Lung (tissue), 11 donors: ENCODE measurements at regions not wholly inside any gene's neighbourhood (a gene's known extent, or its start where the extent isn't known, plus 50 kb on each side); places are given as distances from the start of the nearest gene placed in this dataset.
A peak's percentile ranks its signal among the peaks of the same experiment; 100 is the strongest.

Experiments
- ATAC-seq: fragments of 200-7000 bp; cut with Tn5 transposase; one replicate; pipeline ENCODE4 v1.9.1; 2020; ENCODE audit warnings: moderate number of reproducible peaks; ENCODE audit not compliant: insufficient read depth, low FRiP score
- DNase-seq, 3 donors: peaks; one replicate each; pipeline ENCODE4 v3.0.0-alpha.2; 2013 to 2017
- H3K27ac ChIP-seq, 2 donors: one replicate each; pipeline ENCODE4 v1.5.1; 2013; ENCODE audit warnings: mild to moderate bottlenecking in 2 of 2, moderate library complexity in 2 of 2, control low read depth in 1 of 2, inconsistent platforms in 1 of 2, low read depth in 1 of 2, low read length in 1 of 2
- H3K27me3 ChIP-seq, 3 donors: one replicate each; pipeline ENCODE4 v1.5.1; 2013; ENCODE audit warnings: low read length in 2 of 3; ENCODE audit not compliant: control insufficient read depth in 3 of 3, insufficient read depth in 3 of 3
- H3K36me3 ChIP-seq, 4 donors: one replicate each; pipeline ENCODE4 v1.5.1; 2013; ENCODE audit warnings: low read length in 4 of 4, mild to moderate bottlenecking in 1 of 4, moderate library complexity in 1 of 4; ENCODE audit not compliant: control insufficient read depth in 4 of 4, insufficient read depth in 4 of 4
- H3K4me1 ChIP-seq, 5 donors: one replicate each; pipeline ENCODE4 v1.5.1; 2013; ENCODE audit warnings: low read length in 5 of 5, mild to moderate bottlenecking in 2 of 5, moderate library complexity in 1 of 5; ENCODE audit not compliant: control insufficient read depth in 5 of 5, insufficient read depth in 5 of 5
- H3K4me3 ChIP-seq: one replicate; pipeline ENCODE4 v1.5.1; 2013; ENCODE audit warnings: mild to moderate bottlenecking, control low read depth, moderate library complexity
- H3K9ac ChIP-seq, 2 donors: one replicate each; pipeline ENCODE4 v1.5.1; 2013; ENCODE audit warnings: low read length in 2 of 2, control low read depth in 1 of 2; ENCODE audit not compliant: insufficient read depth in 1 of 2
- H3K9me3 ChIP-seq, 4 donors: one replicate each; pipeline ENCODE4 v1.5.1; 2013; ENCODE audit warnings: low read length in 3 of 4, mild to moderate bottlenecking in 1 of 4, moderate library complexity in 1 of 4; ENCODE audit not compliant: control insufficient read depth in 4 of 4, insufficient read depth in 3 of 4
- CTCF ChIP-seq: IDR thresholded peaks from 2 replicates; pipeline ENCODE4 v1.5.1; 2012; ENCODE audit warnings: mild to moderate bottlenecking; ENCODE audit errors: control extremely low read depth, extremely low read depth
- WGBS, 2 donors: extraction: QIAGEN DNeasy Blood & Tissue Kit; methylation state at CpG; one replicate each; pipeline ENCODE4 v1.1.7; 2013; 5-methylcytosine and 5-hydroxymethylcytosine counted together
- donor health status: control.
- donor health status: control.
- donor health status: Bipolar disorder and iron deficiency.
- donor health status: healthy.
- donor health status: DM: yes; HTN: yes; CAD: no.

DNA sequence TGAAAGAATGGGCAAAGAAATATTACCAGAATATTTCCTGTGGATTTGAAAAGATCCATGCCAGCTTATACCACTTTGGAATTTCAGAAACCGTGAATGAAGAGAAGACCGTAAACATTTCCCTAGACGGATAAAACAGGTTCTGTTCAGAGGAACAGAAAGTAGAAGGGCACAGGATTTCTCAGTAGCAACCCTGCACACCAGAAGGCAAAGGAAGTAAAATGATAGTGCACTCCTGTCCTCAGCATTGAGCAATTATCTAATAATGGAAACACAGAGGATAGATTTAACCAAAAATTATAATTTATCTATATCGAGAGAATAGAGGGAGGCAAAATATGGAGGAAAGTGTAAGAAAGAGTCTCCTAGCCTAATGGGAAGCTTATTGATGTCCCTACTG is 87.0 kb upstream of the ITGA6 start:
- H3K27me3 ChIP-seq, result no peaks in the 10 kb centered on the region
- no peaks in the 10 kb centered on the region for H3K36me3 ChIP-seq
- no peak overlapping the region for H3K27ac ChIP-seq
- no peak overlapping the region for H3K9ac ChIP-seq
- peaks cover 0 to 4% (median 2%) of the 10 kb centered on the region in 4 donors for H3K9me3 ChIP-seq
- TF ChIP-seq CTCF, result no peak
- H3K4me1 ChIP-seq, result peaks cover 0 to 10% (median 0%) of the 10 kb centered on the region in 5 donors
- no peak for DNase-seq
- 12 to 23% methylated on average over 4 of the region's 4 CpGs for WGBS, 2 donors
- no peak for ATAC-seq
- no peak overlapping the region for H3K4me3 ChIP-seq

GRCh38 chr2:172342078-172342477 is 85.3 kb upstream of the ITGA6 start:
- Histone ChIP-seq H3K4me1 (peaks cover 0 to 9% (median 0%) of the 10 kb centered on the region in 5 donors), H3K9me3 (peaks cover 0 to 4% (median 2%) of the 10 kb centered on the region in 4 donors), H3K27me3 (no peaks in the 10 kb centered on the region), H3K27ac (peak overlapping the region in 1 of 2 donors; percentile 53), H3K36me3 (no peaks in the 10 kb centered on the region), H3K9ac (no peak overlapping the region), H3K4me3 (no peak overlapping the region)
- 61 to 84% methylated on average over 3 of the region's 3 CpGs for WGBS, 2 donors
- DNase-seq (no peak), ATAC-seq (no peak)
- TF ChIP-seq CTCF, result no peak

GRCh38 chr2:172342611-172343010 is 84.8 kb upstream of the ITGA6 start:
- Histone ChIP-seq H3K9ac (no peak overlapping the region), H3K27ac (no peak overlapping the region), H3K4me1 (peaks cover 0 to 7% (median 0%) of the 10 kb centered on the region in 5 donors), H3K9me3 (peaks cover 0 to 4% (median 2%) of the 10 kb centered on the region in 4 donors), H3K4me3 (no peak overlapping the region), H3K36me3 (no peaks in the 10 kb centered on the region), H3K27me3 (no peaks in the 10 kb centered on the region)
- no peak for TF ChIP-seq CTCF
- 75 to 89% methylated on average over 3 of the region's 3 CpGs for WGBS, 2 donors
- DNase-seq (no peak), ATAC-seq (no peak)

GRCh38 chr2:172344159-172344558 is 83.2 kb upstream of the ITGA6 start:
- Histone ChIP-seq H3K4me3 (no peak overlapping the region), H3K27me3 (no peaks in the 10 kb centered on the region), H3K9ac (no peak overlapping the region), H3K4me1 (peaks cover 0 to 7% (median 0%) of the 10 kb centered on the region in 5 donors), H3K27ac (no peak overlapping the region), H3K9me3 (peaks cover 0 to 6% (median 2%) of the 10 kb centered on the region in 4 donors), H3K36me3 (no peaks in the 10 kb centered on the region)
- WGBS, 2 donors, result 93 to 97% methylated on average over 2 of the region's 2 CpGs
- no peak for TF ChIP-seq CTCF
- ATAC-seq (no peak), DNase-seq (no peak)
